ENCODE measurements at regions not wholly inside any gene's neighbourhood (a gene's known extent, or its start where the extent isn't known, plus 50 kb on each side); places are given as distances from the start of the nearest gene placed in this dataset.

DNA sequence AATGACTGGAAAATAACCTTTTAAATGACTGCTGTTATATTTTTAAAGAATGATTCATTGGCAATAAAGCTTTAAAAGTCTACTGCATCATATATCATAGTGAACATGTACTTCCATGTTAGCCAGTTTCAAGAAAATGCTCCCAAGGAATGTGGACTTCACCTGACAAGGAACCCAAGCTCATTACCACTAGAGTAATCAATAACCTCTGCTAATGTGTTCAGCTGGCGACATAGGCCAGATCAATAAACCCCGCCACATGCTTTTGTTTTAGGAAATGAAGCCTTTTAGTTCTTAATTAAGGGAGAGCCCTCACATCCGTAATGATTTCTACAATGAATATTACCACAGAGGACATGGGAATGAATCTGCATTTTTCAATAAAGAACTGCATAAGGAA lies 1219.9 kb upstream of the CNTN5 start:
- no peak for DNase-seq (ENCODE audit: low read depth)
- H3K4me3 ChIP-seq (ENCODE audit: control insufficient read depth, low read depth, low read length), result no peak overlapping the region
- TF ChIP-seq, protein P1, sequence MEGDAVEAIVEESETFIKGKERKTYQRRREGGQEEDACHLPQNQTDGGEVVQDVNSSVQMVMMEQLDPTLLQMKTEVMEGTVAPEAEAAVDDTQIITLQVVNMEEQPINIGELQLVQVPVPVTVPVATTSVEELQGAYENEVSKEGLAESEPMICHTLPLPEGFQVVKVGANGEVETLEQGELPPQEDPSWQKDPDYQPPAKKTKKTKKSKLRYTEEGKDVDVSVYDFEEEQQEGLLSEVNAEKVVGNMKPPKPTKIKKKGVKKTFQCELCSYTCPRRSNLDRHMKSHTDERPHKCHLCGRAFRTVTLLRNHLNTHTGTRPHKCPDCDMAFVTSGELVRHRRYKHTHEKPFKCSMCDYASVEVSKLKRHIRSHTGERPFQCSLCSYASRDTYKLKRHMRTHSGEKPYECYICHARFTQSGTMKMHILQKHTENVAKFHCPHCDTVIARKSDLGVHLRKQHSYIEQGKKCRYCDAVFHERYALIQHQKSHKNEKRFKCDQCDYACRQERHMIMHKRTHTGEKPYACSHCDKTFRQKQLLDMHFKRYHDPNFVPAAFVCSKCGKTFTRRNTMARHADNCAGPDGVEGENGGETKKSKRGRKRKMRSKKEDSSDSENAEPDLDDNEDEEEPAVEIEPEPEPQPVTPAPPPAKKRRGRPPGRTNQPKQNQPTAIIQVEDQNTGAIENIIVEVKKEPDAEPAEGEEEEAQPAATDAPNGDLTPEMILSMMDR (IDR thresholded peaks at IDR 0.05; ENCODE audit: control insufficient read depth, insufficient read depth, low read depth, low read length, missing control alignments), result no peak

GRCh38 chr11:97814325-97814959 lies 1206.3 kb upstream of the CNTN5 start:
- TF ChIP-seq, protein P1 (IDR thresholded peaks at IDR 0.05; ENCODE audit: control insufficient read depth, insufficient read depth, low read depth, low read length, missing control alignments), result no peak

GRCh38 chr11:97815667-97816066 lies 1205.1 kb upstream of the CNTN5 start:
- no peak for DNase-seq (ENCODE audit: low read depth)
- no peak overlapping the region for H3K4me3 ChIP-seq (ENCODE audit: control insufficient read depth, low read depth, low read length)
- TF ChIP-seq, protein P1 (IDR thresholded peaks at IDR 0.05; ENCODE audit: control insufficient read depth, insufficient read depth, low read depth, low read length, missing control alignments), result no peak

More at GRCh38 chr11:97814325-97814959, 1206.3 kb upstream of the CNTN5 start:
- no peak for DNase-seq (ENCODE audit: low read depth)
- H3K4me3 ChIP-seq (ENCODE audit: control insufficient read depth, low read depth, low read length), result no peak overlapping the region

DNA sequence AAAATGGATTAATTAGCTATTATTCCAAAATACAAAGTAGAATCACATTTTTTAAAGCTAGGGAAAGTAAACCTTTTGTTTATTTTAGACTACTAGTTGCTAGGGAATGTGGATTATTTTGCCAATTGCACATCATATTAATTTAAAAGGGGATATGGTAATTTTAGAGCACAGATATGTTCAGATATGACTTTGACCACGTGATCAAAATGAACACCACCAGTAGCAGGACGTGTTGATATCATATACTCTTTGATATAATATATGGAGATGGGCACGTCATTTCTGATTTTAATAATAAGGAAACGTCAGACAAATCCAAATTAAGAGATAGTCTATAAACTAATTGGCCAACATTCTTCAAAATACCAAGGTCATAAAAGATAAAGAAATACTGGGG lies 1188.3 kb upstream of the CNTN5 start:
- TF ChIP-seq, protein P1 (IDR thresholded peaks at IDR 0.05; ENCODE audit: control insufficient read depth, insufficient read depth, low read depth, low read length, missing control alignments), result no peak
- no peak for DNase-seq (ENCODE audit: low read depth)
- H3K4me3 ChIP-seq (ENCODE audit: control insufficient read depth, low read depth, low read length), result no peak overlapping the region

DNA sequence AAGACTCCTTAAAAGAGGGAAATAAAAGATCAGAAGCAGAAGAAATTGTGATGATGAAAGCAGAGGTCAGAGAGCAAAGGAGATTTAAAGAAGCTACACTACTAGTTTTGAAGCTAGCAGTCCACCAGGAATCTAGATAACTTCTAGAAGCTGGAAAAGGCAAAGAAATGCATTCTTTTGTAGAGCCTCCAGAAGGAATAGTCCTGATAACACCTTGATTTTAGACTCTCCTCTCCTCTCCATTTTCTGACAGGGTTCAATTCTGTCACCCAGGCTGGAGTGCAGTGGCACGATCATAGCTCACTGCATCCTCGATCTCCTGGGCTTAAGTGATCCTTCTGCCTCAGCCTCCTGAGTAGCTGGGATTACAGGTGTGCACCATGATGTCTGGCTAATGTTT lies 1187.3 kb upstream of the CNTN5 start:
- DNase-seq (ENCODE audit: low read depth), result no peak
- no peak overlapping the region for H3K4me3 ChIP-seq (ENCODE audit: control insufficient read depth, low read depth, low read length)
- TF ChIP-seq, protein P1 (IDR thresholded peaks at IDR 0.05; ENCODE audit: control insufficient read depth, insufficient read depth, low read depth, low read length, missing control alignments), result no peak

GRCh38 chr11:97844016-97844415 lies 1176.7 kb upstream of the CNTN5 start:
- TF ChIP-seq, protein P1 (IDR thresholded peaks at IDR 0.05; ENCODE audit: control insufficient read depth, insufficient read depth, low read depth, low read length, missing control alignments), result no peak
- H3K4me3 ChIP-seq (ENCODE audit: control insufficient read depth, low read depth, low read length), result no peak overlapping the region
- no peak for DNase-seq (ENCODE audit: low read depth)
